ENCODE measurements at regions not wholly inside any gene's neighbourhood (a gene's known extent, or its start where the extent isn't known, plus 50 kb on each side); places are given as distances from the start of the nearest gene placed in this dataset.
A peak's percentile ranks its signal among the peaks of the same experiment; 100 is the strongest.

- Histone ChIP-seq H3K9me3 (no peaks in the 10 kb centered on the region), H3K27me3 (no peaks in the 10 kb centered on the region), H3K36me3 (no peaks in the 10 kb centered on the region), H3K4me1 (peaks cover 0 to 18% of the 10 kb centered on the region in 2 donors), H3K27ac (no peak overlapping the region), H3K4me3 (no peak overlapping the region)
- no peak for DNase-seq (ENCODE audit: low spot score)
- no peak for TF ChIP-seq CTCF (IDR thresholded peaks at IDR 0.05)
Observed at GRCh38 chr20:53711333-53712211, 117.9 kb upstream of the ZNF217 start.

GRCh38 chr20:53708129-53708968 is 114.7 kb upstream of the ZNF217 start:
- no peak for DNase-seq (ENCODE audit: low spot score)
- Histone ChIP-seq H3K4me3 (no peak overlapping the region), H3K4me1 (peaks cover 0 to 23% of the 10 kb centered on the region in 2 donors), H3K9me3 (no peaks in the 10 kb centered on the region), H3K27me3 (no peaks in the 10 kb centered on the region), H3K27ac (peak overlapping the region in 1 of 2 donors; percentile 51), H3K36me3 (no peaks in the 10 kb centered on the region)
- TF ChIP-seq CTCF (IDR thresholded peaks at IDR 0.05) = no peak

GRCh38 chr20:53707371-53708055 is 113.9 kb upstream of the ZNF217 start:
- H3K9me3 ChIP-seq = no peaks in the 10 kb centered on the region
- peak overlapping the region in 1 of 2 donors; percentile 3 for H3K27ac ChIP-seq
- DNase-seq (ENCODE audit: low spot score) = no peak
- no peak overlapping the region for H3K4me3 ChIP-seq
- no peaks in the 10 kb centered on the region for H3K27me3 ChIP-seq
- H3K4me1 ChIP-seq = peaks cover 0 to 23% of the 10 kb centered on the region in 2 donors
- no peak for TF ChIP-seq CTCF (IDR thresholded peaks at IDR 0.05)
- H3K36me3 ChIP-seq = no peaks in the 10 kb centered on the region

- Histone ChIP-seq H3K4me1 (peaks cover 0 to 23% of the 10 kb centered on the region in 2 donors), H3K36me3 (no peaks in the 10 kb centered on the region), H3K4me3 (no peak overlapping the region), H3K27ac (peak overlapping the region; percentile 3 to 25), H3K9me3 (no peaks in the 10 kb centered on the region), H3K27me3 (no peaks in the 10 kb centered on the region)
- no peak for TF ChIP-seq CTCF (IDR thresholded peaks at IDR 0.05)
- DNase-seq (ENCODE audit: low spot score) = no peak
Observed at GRCh38 chr20:53706466-53707370, 113.1 kb upstream of the ZNF217 start.

- no peak for TF ChIP-seq CTCF (IDR thresholded peaks at IDR 0.05)
- H3K4me3 ChIP-seq = no peak overlapping the region
- H3K4me1 ChIP-seq = peaks cover 0 to 23% of the 10 kb centered on the region in 2 donors
- no peaks in the 10 kb centered on the region for H3K9me3 ChIP-seq
- H3K27me3 ChIP-seq = no peaks in the 10 kb centered on the region
- H3K27ac ChIP-seq = no peak overlapping the region
- no peaks in the 10 kb centered on the region for H3K36me3 ChIP-seq
- DNase-seq (ENCODE audit: low spot score) = no peak
Observed at GRCh38 chr20:53706008-53706465, 112.4 kb upstream of the ZNF217 start.

Measured in right atrium auricular region (tissue), 2 donors.